K562 (cell line): ENCODE measurements at regions not wholly inside any gene's neighbourhood (a gene's known extent, or its start where the extent isn't known, plus 50 kb on each side); places are given as distances from the start of the nearest gene placed in this dataset.

Experiments used
- CSDE1 ChIP-seq, 2 experiments: fragments of 450-650 bp; IDR thresholded peaks; 2 replicates each; pipeline ENCODE4 v1.6.1; 2016; ENCODE audit warnings: mild to moderate bottlenecking in 1 of 2
- NCOA4 ChIP-seq: fragments of 450-650 bp; IDR thresholded peaks from 2 replicates; pipeline ENCODE4 v1.6.1; 2018; ENCODE audit warnings: mild to moderate bottlenecking; ENCODE audit not compliant: partially characterized antibody
- POLR2A ChIP-seq: fragments of 450-650 bp; conservative IDR thresholded peaks from 2 replicates; pipeline ENCODE4 v1.6.1; 2016
- ZKSCAN8 ChIP-seq: fragments of 200-800 bp; sonication (Bioruptor generic); IDR thresholded peaks from 2 replicates; pipeline ENCODE4 v1.6.1; 2016; ENCODE audit warnings: missing genetic modification characterization, missing compliant biosample characterization
- ZNF77 ChIP-seq: fragments of 250-450 bp; sonication (Bioruptor Pico); IDR thresholded peaks from 2 replicates; pipeline ENCODE4 v1.5.0; 2020
- TF ChIP-seq, protein P1 (sequence below), 2 experiments: fragments of 450-650 bp in 1 of 2; sonication (generic) in 1 of 2; formaldehyde crosslinking in 1 of 2; IDR thresholded peaks in 1 of 2; conservative IDR thresholded peaks in 1 of 2; 2 replicates each; pipeline versions ENCODE4 v1.6.1 to v1.8.1; 2016 to 2023; ENCODE audit warnings: mild to moderate bottlenecking in 2 of 2, moderate library complexity in 2 of 2, inconsistent platforms in 1 of 2, missing genetic modification reagents in 1 of 2
- TF ChIP-seq, protein P2 (sequence below): sonication (generic); formaldehyde crosslinking; IDR thresholded peaks from 2 replicates; pipeline ENCODE4 v1.9.0; 2022; ENCODE audit warnings: mild to moderate bottlenecking, missing genetic modification reagents
- TF ChIP-seq, protein P3 (sequence below): fragments of 150-350 bp; IDR thresholded peaks from 2 replicates; pipeline ENCODE4 v1.6.1; 2014; ENCODE audit warnings: low read depth, mild to moderate bottlenecking, low read length, borderline replicate concordance
- TF ChIP-seq, protein P4 (sequence below), 3 experiments: IDR thresholded peaks in 2 of 3; conservative IDR thresholded peaks in 1 of 3; 2 replicates each; pipeline ENCODE4 v1.5.1; 2011 to 2012; ENCODE audit warnings: low read length in 3 of 3, mild to moderate bottlenecking in 3 of 3, control low read depth in 2 of 3, improper control_type of control experiment in 1 of 3, inconsistent platforms in 1 of 3, low read depth in 1 of 3, mixed read lengths in 1 of 3, moderate library complexity in 1 of 3; ENCODE audit not compliant: insufficient read depth in 2 of 3
- TF ChIP-seq, protein P5 (sequence below): IDR thresholded peaks from 2 replicates; pipeline ENCODE4 v1.6.1; 2011; ENCODE audit not compliant: insufficient read length; ENCODE audit errors: extremely low read depth

DNA sequence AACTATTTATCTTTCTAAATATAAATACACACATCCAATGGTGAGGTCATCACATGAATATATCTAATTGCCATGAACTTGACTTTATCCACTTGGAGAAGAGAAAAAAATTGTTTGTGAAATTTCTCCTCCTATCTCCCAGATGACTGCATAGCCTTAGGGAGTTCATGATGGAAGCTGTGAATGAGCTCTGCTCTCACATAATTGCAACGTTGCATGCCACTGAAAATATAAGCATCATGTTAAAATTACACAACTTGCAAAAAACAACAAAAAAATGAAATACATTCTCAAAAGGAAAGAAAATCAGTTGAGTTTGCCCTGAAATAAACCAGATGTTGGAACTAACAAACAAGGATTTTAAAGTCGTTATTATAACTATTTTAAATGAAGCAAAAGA is 50.6 kb upstream of the OSR1 start:
- TF ChIP-seq, protein P1, sequence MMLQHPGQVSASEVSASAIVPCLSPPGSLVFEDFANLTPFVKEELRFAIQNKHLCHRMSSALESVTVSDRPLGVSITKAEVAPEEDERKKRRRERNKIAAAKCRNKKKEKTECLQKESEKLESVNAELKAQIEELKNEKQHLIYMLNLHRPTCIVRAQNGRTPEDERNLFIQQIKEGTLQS (IDR thresholded peaks at IDR 0.05) = no peak
- TF ChIP-seq, protein P1 (CRISPR knock-in tag; conservative IDR thresholded peaks at IDR 0.05) = no peak
- TF ChIP-seq ZKSCAN8 = no peak
- TF ChIP-seq, protein P2, sequence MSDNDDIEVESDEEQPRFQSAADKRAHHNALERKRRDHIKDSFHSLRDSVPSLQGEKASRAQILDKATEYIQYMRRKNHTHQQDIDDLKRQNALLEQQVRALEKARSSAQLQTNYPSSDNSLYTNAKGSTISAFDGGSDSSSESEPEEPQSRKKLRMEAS (CRISPR knock-in tag) = no peak
- no peak for TF ChIP-seq NCOA4
- no peak for TF ChIP-seq POLR2A
- TF ChIP-seq ZNF77 = no peak
- no peak for TF ChIP-seq CSDE1 (IDR thresholded peaks at IDR 0.05)
- TF ChIP-seq, protein P3, sequence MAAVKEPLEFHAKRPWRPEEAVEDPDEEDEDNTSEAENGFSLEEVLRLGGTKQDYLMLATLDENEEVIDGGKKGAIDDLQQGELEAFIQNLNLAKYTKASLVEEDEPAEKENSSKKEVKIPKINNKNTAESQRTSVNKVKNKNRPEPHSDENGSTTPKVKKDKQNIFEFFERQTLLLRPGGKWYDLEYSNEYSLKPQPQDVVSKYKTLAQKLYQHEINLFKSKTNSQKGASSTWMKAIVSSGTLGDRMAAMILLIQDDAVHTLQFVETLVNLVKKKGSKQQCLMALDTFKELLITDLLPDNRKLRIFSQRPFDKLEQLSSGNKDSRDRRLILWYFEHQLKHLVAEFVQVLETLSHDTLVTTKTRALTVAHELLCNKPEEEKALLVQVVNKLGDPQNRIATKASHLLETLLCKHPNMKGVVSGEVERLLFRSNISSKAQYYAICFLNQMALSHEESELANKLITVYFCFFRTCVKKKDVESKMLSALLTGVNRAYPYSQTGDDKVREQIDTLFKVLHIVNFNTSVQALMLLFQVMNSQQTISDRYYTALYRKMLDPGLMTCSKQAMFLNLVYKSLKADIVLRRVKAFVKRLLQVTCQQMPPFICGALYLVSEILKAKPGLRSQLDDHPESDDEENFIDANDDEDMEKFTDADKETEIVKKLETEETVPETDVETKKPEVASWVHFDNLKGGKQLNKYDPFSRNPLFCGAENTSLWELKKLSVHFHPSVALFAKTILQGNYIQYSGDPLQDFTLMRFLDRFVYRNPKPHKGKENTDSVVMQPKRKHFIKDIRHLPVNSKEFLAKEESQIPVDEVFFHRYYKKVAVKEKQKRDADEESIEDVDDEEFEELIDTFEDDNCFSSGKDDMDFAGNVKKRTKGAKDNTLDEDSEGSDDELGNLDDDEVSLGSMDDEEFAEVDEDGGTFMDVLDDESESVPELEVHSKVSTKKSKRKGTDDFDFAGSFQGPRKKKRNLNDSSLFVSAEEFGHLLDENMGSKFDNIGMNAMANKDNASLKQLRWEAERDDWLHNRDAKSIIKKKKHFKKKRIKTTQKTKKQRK = no peak
- TF ChIP-seq, protein P4, sequence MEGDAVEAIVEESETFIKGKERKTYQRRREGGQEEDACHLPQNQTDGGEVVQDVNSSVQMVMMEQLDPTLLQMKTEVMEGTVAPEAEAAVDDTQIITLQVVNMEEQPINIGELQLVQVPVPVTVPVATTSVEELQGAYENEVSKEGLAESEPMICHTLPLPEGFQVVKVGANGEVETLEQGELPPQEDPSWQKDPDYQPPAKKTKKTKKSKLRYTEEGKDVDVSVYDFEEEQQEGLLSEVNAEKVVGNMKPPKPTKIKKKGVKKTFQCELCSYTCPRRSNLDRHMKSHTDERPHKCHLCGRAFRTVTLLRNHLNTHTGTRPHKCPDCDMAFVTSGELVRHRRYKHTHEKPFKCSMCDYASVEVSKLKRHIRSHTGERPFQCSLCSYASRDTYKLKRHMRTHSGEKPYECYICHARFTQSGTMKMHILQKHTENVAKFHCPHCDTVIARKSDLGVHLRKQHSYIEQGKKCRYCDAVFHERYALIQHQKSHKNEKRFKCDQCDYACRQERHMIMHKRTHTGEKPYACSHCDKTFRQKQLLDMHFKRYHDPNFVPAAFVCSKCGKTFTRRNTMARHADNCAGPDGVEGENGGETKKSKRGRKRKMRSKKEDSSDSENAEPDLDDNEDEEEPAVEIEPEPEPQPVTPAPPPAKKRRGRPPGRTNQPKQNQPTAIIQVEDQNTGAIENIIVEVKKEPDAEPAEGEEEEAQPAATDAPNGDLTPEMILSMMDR (IDR thresholded peaks at IDR 0.05 in 2 of 3, conservative IDR thresholded peaks at IDR 0.05 in 1 of 3; ENCODE audit: insufficient read depth in 2 of 3, low read depth in 1 of 3, low read length in 3 of 3) = no peak
- TF ChIP-seq, protein P5, sequence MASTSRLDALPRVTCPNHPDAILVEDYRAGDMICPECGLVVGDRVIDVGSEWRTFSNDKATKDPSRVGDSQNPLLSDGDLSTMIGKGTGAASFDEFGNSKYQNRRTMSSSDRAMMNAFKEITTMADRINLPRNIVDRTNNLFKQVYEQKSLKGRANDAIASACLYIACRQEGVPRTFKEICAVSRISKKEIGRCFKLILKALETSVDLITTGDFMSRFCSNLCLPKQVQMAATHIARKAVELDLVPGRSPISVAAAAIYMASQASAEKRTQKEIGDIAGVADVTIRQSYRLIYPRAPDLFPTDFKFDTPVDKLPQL = no peak
